ENCODE measurements at regions not wholly inside any gene's neighbourhood (a gene's known extent, or its start where the extent isn't known, plus 50 kb on each side); places are given as distances from the start of the nearest gene placed in this dataset.

- TF ChIP-seq, protein P1, sequence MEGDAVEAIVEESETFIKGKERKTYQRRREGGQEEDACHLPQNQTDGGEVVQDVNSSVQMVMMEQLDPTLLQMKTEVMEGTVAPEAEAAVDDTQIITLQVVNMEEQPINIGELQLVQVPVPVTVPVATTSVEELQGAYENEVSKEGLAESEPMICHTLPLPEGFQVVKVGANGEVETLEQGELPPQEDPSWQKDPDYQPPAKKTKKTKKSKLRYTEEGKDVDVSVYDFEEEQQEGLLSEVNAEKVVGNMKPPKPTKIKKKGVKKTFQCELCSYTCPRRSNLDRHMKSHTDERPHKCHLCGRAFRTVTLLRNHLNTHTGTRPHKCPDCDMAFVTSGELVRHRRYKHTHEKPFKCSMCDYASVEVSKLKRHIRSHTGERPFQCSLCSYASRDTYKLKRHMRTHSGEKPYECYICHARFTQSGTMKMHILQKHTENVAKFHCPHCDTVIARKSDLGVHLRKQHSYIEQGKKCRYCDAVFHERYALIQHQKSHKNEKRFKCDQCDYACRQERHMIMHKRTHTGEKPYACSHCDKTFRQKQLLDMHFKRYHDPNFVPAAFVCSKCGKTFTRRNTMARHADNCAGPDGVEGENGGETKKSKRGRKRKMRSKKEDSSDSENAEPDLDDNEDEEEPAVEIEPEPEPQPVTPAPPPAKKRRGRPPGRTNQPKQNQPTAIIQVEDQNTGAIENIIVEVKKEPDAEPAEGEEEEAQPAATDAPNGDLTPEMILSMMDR (IDR thresholded peaks at IDR 0.05), result no peak
- TF ChIP-seq FOXM1 (IDR thresholded peaks at IDR 0.05; ENCODE audit: low read depth), result no peak
- TF ChIP-seq GABPA (IDR thresholded peaks at IDR 0.05; ENCODE audit: low read depth), result no peak
Measured at GRCh38 chr1:192878249-192878648, 69.4 kb downstream of the RGS2 start.
